Ascending aorta (tissue), 2 donors: ENCODE measurements at regions not wholly inside any gene's neighbourhood (a gene's known extent, or its start where the extent isn't known, plus 50 kb on each side); places are given as distances from the start of the nearest gene placed in this dataset.
A peak's percentile ranks its signal among the peaks of the same experiment; 100 is the strongest.

ENCODE experiments used
- DNase-seq, 2 donors: peaks; one replicate each; pipeline ENCODE4 v3.0.0-alpha.2; 2019; ENCODE audit warnings: low spot score in 2 of 2
- H3K27ac ChIP-seq, 2 donors: fragments of 200-600 bp; sonication (generic); one replicate each; pipeline ENCODE4 v1.5.1; 2016 to 2017; ENCODE audit warnings: mild to moderate bottlenecking in 1 of 2
- H3K27me3 ChIP-seq: fragments of 200-600 bp; sonication (generic); one replicate; pipeline ENCODE4 v1.5.1; 2017
- H3K36me3 ChIP-seq, 2 donors: fragments of 200-600 bp; sonication (generic); one replicate each; pipeline ENCODE4 v1.5.1; 2016
- H3K4me1 ChIP-seq, 2 donors: fragments of 200-600 bp; sonication (generic); one replicate each; pipeline ENCODE4 v1.5.1; 2016 to 2017; ENCODE audit warnings: mild to moderate bottlenecking in 1 of 2
- H3K4me3 ChIP-seq, 2 donors: fragments of 200-600 bp; sonication (generic); one replicate each; pipeline ENCODE4 v1.5.1; 2016 to 2017; ENCODE audit warnings: mild to moderate bottlenecking in 1 of 2
- H3K9me3 ChIP-seq, 2 donors: fragments of 200-600 bp; sonication (generic); one replicate each; pipeline ENCODE4 v1.5.1; 2016
- CTCF ChIP-seq, 3 experiments: fragments of 200-600 bp in 2 of 3; fragments of 450-650 bp in 1 of 3; sonication (generic) in 2 of 3; IDR thresholded peaks; one replicate each; pipeline ENCODE4 v1.5.1; 2016 to 2019; ENCODE audit warnings: antibody characterized with exemption in 3 of 3, mild to moderate bottlenecking in 1 of 3, moderate library complexity in 1 of 3
- intact Hi-C: fragments of 100-400 bp; cut with DNase I; formaldehyde crosslinking; loops from one replicate; pipeline ENCODE4 v1.15.1; 2023

- H3K9me3 ChIP-seq = no peaks in the 10 kb centered on the region
- H3K27me3 ChIP-seq = no peaks in the 10 kb centered on the region
- peak in 1 of 2 donors; percentile 44 for DNase-seq
- intact Hi-C loops = no loop called here
- no peak for TF ChIP-seq CTCF (IDR thresholded peaks at IDR 0.05)
- no peak overlapping the region for H3K4me3 ChIP-seq
- peaks cover 0 to 13% of the 10 kb centered on the region in 2 donors for H3K4me1 ChIP-seq
- no peaks in the 10 kb centered on the region for H3K36me3 ChIP-seq
- no peak overlapping the region for H3K27ac ChIP-seq
Observed at GRCh38 chr10:43970018-43970698, 321.5 kb upstream of the ZNF32 start.

GRCh38 chr10:43969506-43969905 is 320.8 kb upstream of the ZNF32 start:
- no peaks in the 10 kb centered on the region for H3K9me3 ChIP-seq
- intact Hi-C loops = loop anchor here (5.0 to 10.0 kb wide), 4 partner anchors 103 to 338 kb away; no protein-coding TSS in a partner anchor
- peak in 1 of 2 donors; percentile 53 for DNase-seq
- no peak overlapping the region for H3K4me3 ChIP-seq
- no peaks in the 10 kb centered on the region for H3K27me3 ChIP-seq
- TF ChIP-seq CTCF (IDR thresholded peaks at IDR 0.05) = no peak
- no peaks in the 10 kb centered on the region for H3K36me3 ChIP-seq
- H3K4me1 ChIP-seq = peaks cover 0 to 13% of the 10 kb centered on the region in 2 donors
- H3K27ac ChIP-seq = no peak overlapping the region

DNA sequence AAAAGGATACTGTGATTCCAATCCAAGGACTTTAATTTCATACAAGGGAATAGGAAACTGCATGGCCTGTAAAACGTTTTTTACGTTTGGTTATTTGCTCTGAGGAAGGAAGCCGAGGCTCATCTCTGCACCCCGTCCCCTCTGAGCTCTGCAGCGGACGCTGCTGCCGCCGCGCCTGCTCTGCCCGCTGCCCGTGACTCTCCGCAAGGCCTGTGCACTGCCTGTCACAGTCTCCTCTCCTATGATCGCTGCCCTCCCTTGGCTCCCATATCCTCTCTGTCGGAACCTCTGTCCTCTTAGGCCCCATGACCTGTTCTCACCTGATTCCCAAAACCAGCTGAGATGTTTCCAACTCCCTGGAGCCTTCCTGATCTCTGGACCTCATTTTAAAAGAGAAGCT is 320.3 kb upstream of the ZNF32 start:
- Histone ChIP-seq H3K9me3 (no peaks in the 10 kb centered on the region), H3K4me1 (peaks cover 0 to 19% of the 10 kb centered on the region in 2 donors), H3K36me3 (no peaks in the 10 kb centered on the region), H3K27ac (no peak overlapping the region), H3K27me3 (no peaks in the 10 kb centered on the region), H3K4me3 (no peak overlapping the region)
- no peak for TF ChIP-seq CTCF (IDR thresholded peaks at IDR 0.05)
- intact Hi-C loops = loop anchor here (5.0 to 10.0 kb wide), 4 partner anchors 103 to 338 kb away; no protein-coding TSS in a partner anchor
- DNase-seq = peak in 1 of 2 donors; percentile 43

GRCh38 chr10:43968076-43968475 is 319.4 kb upstream of the ZNF32 start:
- peaks cover 0 to 25% of the 10 kb centered on the region in 2 donors for H3K4me1 ChIP-seq
- peak in 1 of 2 donors; percentile 22 for DNase-seq
- H3K27ac ChIP-seq = no peak overlapping the region
- TF ChIP-seq CTCF (IDR thresholded peaks at IDR 0.05) = no peak
- no peaks in the 10 kb centered on the region for H3K36me3 ChIP-seq
- intact Hi-C loops = loop anchor here (5.0 to 10.0 kb wide), 4 partner anchors 103 to 339 kb away; no protein-coding TSS in a partner anchor
- H3K27me3 ChIP-seq = no peaks in the 10 kb centered on the region
- no peaks in the 10 kb centered on the region for H3K9me3 ChIP-seq
- no peak overlapping the region for H3K4me3 ChIP-seq

- no peaks in the 10 kb centered on the region for H3K9me3 ChIP-seq
- intact Hi-C loops = loop anchor here (5.0 to 10.0 kb wide), 4 partner anchors 102 to 341 kb away; no protein-coding TSS in a partner anchor
- no peak overlapping the region for H3K4me3 ChIP-seq
- H3K4me1 ChIP-seq = peaks cover 6 to 40% of the 10 kb centered on the region in 2 donors
- TF ChIP-seq CTCF (IDR thresholded peaks at IDR 0.05) = no peak
- peak in 1 of 2 donors; percentile 46 for DNase-seq
- no peaks in the 10 kb centered on the region for H3K36me3 ChIP-seq
- peak overlapping the region; percentile 65 to 68 for H3K27ac ChIP-seq
- H3K27me3 ChIP-seq = no peaks in the 10 kb centered on the region
Observed at GRCh38 chr10:43966571-43966965, 317.9 kb upstream of the ZNF32 start.
